Thoracic aorta (tissue), 2 donors: ENCODE measurements at regions not wholly inside any gene's neighbourhood (a gene's known extent, or its start where the extent isn't known, plus 50 kb on each side); places are given as distances from the start of the nearest gene placed in this dataset.

Source experiments
- ATAC-seq: fragments of 150-250 bp; one replicate; pipeline ENCODE4 v1.8.0; 2017; ENCODE audit warnings: low read depth; ENCODE audit not compliant: insufficient number of reproducible peaks, low FRiP score
- DNase-seq: peaks from one replicate; pipeline ENCODE4 v3.0.0-alpha.2; 2020; ENCODE audit warnings: low spot score
- H3K27ac ChIP-seq, 2 donors: fragments of 200-600 bp; sonication (generic); 1 replicate in 1 of 2; 2 replicates in 1 of 2; pipeline ENCODE4 v1.5.1; 2016; ENCODE audit warnings: mild to moderate bottlenecking in 2 of 2, moderate library complexity in 2 of 2
- H3K27me3 ChIP-seq: fragments of 200-600 bp; sonication (generic); replicated peaks from 2 replicates; pipeline ENCODE4 v1.6.0; 2016; ENCODE audit warnings: mild to moderate bottlenecking; ENCODE audit not compliant: insufficient read depth
- H3K36me3 ChIP-seq: fragments of 200-600 bp; sonication (generic); one replicate; pipeline ENCODE4 v1.5.1; 2016
- H3K4me1 ChIP-seq, 2 donors: fragments of 200-600 bp; sonication (generic); 1 replicate in 1 of 2; 2 replicates in 1 of 2; pipeline versions ENCODE4 v1.5.1 to v1.6.0; 2016; ENCODE audit warnings: low read depth in 2 of 2, mild to moderate bottlenecking in 1 of 2; ENCODE audit not compliant: control insufficient read depth in 1 of 2
- H3K4me3 ChIP-seq: fragments of 200-600 bp; sonication (generic); 2 replicates; pipeline ENCODE4 v1.5.1; 2016; ENCODE audit warnings: mild to moderate bottlenecking
- H3K9me3 ChIP-seq: fragments of 200-600 bp; sonication (generic); 2 replicates; pipeline ENCODE4 v1.5.1; 2016
- TF ChIP-seq, protein P1 (sequence below): fragments of 200-600 bp; sonication (generic); IDR thresholded peaks from one replicate; pipeline ENCODE4 v1.5.1; 2019; ENCODE audit warnings: antibody characterized with exemption

DNA sequence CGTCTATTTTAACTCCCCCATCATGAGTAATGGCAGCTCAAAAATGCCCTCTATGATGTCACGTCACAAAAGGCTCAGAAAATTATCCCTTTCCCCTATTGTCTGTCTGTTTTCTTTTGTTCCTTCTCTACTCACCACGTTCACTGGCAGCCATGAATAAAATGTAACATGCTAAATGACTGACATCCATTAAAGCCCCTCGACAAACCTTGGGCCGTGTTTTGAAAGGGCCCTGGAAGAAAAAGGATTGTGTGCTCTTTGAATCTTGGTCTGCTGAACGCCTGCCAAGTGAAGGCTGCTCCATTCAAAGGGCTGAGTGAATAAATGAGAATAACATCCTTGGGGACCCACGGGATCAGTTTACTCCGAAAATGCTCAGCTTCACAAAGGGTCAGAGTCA, 118.7 kb downstream of the RPS12 start:
- TF ChIP-seq, protein P1, sequence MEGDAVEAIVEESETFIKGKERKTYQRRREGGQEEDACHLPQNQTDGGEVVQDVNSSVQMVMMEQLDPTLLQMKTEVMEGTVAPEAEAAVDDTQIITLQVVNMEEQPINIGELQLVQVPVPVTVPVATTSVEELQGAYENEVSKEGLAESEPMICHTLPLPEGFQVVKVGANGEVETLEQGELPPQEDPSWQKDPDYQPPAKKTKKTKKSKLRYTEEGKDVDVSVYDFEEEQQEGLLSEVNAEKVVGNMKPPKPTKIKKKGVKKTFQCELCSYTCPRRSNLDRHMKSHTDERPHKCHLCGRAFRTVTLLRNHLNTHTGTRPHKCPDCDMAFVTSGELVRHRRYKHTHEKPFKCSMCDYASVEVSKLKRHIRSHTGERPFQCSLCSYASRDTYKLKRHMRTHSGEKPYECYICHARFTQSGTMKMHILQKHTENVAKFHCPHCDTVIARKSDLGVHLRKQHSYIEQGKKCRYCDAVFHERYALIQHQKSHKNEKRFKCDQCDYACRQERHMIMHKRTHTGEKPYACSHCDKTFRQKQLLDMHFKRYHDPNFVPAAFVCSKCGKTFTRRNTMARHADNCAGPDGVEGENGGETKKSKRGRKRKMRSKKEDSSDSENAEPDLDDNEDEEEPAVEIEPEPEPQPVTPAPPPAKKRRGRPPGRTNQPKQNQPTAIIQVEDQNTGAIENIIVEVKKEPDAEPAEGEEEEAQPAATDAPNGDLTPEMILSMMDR = no peak
- H3K9me3 ChIP-seq = no peaks in the 10 kb centered on the region
- H3K27ac ChIP-seq = no peak overlapping the region
- H3K36me3 ChIP-seq = no peaks in the 10 kb centered on the region
- ATAC-seq = no peak
- H3K4me1 ChIP-seq = no peaks in the 10 kb centered on the region
- no peak overlapping the region for H3K4me3 ChIP-seq
- no peak for DNase-seq
- no peaks in the 10 kb centered on the region for H3K27me3 ChIP-seq

DNA sequence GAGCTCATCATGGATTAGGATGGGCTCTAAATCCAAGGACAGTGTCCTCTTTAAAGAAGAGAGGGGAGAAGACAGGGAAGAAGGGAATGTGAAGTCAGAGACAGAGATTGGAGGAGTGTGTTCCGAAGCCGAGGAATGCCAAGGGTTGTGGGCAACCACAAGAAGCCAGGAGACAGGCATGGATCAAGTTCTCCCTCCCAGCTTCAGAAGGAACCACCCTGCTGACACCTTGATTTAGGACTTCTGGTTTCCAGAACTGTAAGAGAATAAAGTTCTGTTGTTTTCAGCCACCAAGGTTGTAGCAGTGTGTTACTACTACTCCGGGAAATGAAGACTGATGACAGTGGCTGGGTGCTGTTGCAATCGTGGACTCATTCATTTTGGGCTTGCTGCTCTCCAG, 120.1 kb downstream of the RPS12 start:
- ATAC-seq = no peak

DNA sequence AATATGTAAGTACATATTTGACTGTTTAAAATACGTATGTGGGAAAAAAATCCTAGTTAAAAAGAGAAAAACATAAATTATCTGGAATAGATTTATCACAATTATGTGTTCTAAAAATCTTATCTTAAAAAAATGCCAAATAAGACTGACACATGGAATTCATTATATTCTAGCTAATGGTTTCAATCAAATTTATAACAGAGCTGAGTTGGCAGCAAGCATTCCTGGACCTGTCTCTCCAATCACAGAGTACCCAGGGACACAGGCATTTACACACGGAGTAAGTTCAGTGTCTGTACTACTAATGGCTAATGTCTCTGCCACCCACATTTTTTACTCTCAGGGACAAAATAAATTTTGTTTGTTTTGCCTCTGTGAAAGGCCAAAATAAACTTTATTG, 122.3 kb downstream of the RPS12 start:
- Histone ChIP-seq H3K27ac (no peak overlapping the region), H3K4me3 (no peak overlapping the region), H3K27me3 (no peaks in the 10 kb centered on the region), H3K36me3 (no peaks in the 10 kb centered on the region), H3K9me3 (no peaks in the 10 kb centered on the region), H3K4me1 (no peaks in the 10 kb centered on the region)
- ATAC-seq = no peak
- DNase-seq = no peak
- TF ChIP-seq, protein P1 = no peak

More for the DNA sequence above, 120.1 kb downstream of the RPS12 start:
- no peak overlapping the region for H3K4me3 ChIP-seq
- no peaks in the 10 kb centered on the region for H3K36me3 ChIP-seq
- TF ChIP-seq, protein P1 = no peak
- H3K9me3 ChIP-seq = no peaks in the 10 kb centered on the region
- no peak overlapping the region for H3K27ac ChIP-seq
- no peaks in the 10 kb centered on the region for H3K4me1 ChIP-seq
- no peak for DNase-seq
- H3K27me3 ChIP-seq = no peaks in the 10 kb centered on the region

DNA sequence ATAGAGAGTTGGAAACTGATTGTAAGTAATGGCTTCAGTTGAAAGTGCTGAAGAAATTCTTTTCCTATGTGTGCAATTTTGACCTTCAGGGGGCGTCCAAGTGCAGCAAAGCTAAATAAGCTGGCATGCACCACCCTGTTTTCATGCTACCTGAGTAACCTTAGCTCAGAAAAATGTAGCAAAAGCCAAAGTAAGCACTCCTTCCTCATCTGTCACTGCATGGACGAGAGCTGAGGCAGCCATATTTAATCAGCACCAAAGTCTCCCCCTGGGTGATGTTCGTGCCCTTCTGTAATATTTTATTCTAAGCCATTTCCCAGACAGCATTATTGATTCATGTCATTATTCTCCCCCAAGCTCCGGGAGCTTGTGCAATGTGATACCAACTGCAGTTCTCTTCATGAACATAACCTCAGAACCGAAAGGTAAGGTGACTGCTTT, 123.1 kb downstream of the RPS12 start:
- Histone ChIP-seq H3K27me3 (no peaks in the 10 kb centered on the region), H3K4me3 (no peak overlapping the region), H3K27ac (no peak overlapping the region), H3K36me3 (no peaks in the 10 kb centered on the region), H3K9me3 (no peaks in the 10 kb centered on the region), H3K4me1 (no peaks in the 10 kb centered on the region)
- DNase-seq = no peak
- ATAC-seq = no peak
- TF ChIP-seq, protein P1 = peak; percentile 13

DNA sequence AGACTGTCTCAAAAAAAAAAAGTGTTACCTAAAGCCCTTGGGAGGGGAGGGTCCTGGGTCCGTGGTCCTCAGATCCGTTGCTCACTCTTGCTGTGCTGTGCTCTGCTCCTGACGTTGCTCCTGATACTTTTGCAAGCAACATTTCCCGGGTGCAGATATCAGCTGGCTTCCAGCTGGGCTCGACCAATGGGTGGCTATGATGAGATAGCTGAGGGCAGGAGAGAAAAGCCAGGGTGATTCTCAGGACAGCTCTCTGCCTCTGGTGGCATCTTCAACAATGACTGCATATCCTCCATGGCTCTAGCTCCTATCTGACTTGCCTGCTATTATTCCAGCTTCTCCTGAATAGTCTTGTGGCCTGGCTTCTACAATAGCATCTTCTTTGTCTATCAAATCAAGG, 134.5 kb downstream of the RPS12 start:
- no peaks in the 10 kb centered on the region for H3K27me3 ChIP-seq
- H3K4me3 ChIP-seq = no peak overlapping the region
- ATAC-seq = no peak
- TF ChIP-seq, protein P1 = no peak
- no peaks in the 10 kb centered on the region for H3K4me1 ChIP-seq
- no peaks in the 10 kb centered on the region for H3K9me3 ChIP-seq
- H3K27ac ChIP-seq = no peak overlapping the region
- DNase-seq = no peak
- H3K36me3 ChIP-seq = no peaks in the 10 kb centered on the region
